Vagina (tissue), 2 donors: ENCODE measurements at regions not wholly inside any gene's neighbourhood (a gene's known extent, or its start where the extent isn't known, plus 50 kb on each side); places are given as distances from the start of the nearest gene placed in this dataset.

ENCODE experiments used
- POLR2A ChIP-seq, 2 donors: fragments of 450-650 bp; IDR thresholded peaks; one replicate each; pipeline ENCODE4 v1.6.1; 2017; ENCODE audit warnings: antibody characterized with exemption in 2 of 2, mild to moderate bottlenecking in 2 of 2, moderate library complexity in 2 of 2
- POLR2AphosphoS5 ChIP-seq, 2 donors: sonication (generic); formaldehyde crosslinking; IDR thresholded peaks; one replicate each; pipeline ENCODE4 v1.9.0; 2017; ENCODE audit warnings: antibody characterized with exemption in 2 of 2, mild to moderate bottlenecking in 2 of 2, low read depth in 1 of 2; ENCODE audit not compliant: insufficient read depth in 1 of 2
- TF ChIP-seq, protein P1 (sequence below), 3 experiments: fragments of 450-650 bp in 2 of 3; fragments of 200-600 bp in 1 of 3; sonication (generic) in 1 of 3; IDR thresholded peaks; one replicate each; pipeline ENCODE4 v1.5.1; 2017 to 2019; ENCODE audit warnings: antibody characterized with exemption in 3 of 3, mild to moderate bottlenecking in 2 of 3, moderate library complexity in 2 of 3

DNA sequence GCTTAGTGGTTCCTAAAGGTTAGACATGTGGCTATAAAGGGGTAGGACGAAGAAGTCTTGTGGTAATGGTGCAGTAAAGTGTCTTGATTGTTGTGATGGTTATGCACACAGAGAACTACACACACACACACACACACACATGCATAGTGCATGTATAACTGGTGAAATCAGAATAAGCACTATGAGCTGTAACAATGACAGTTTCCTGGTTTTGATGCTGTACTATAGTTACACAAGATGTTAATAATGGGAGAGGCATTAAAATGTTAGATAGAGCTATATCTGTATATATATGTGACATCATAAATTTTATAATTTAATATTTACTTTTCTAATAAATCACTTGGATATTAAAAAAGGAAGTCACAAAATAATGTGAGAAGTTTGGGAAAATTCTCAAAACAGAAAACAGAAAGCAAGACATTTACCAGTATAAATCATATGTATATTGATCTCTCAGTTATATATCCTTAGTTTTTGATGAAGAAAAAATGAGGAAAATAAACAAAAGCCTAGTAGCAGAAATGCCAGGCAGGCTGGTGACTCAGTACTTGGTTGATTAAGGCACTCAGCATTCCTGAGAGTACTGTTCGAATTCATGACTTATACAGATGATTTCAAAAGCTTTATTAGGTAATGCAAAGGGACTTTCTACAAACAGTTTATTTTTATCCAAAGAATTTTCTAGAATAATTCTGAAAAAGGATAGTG lies 350.5 kb upstream of the DAB2 start:
- TF ChIP-seq, protein P1, sequence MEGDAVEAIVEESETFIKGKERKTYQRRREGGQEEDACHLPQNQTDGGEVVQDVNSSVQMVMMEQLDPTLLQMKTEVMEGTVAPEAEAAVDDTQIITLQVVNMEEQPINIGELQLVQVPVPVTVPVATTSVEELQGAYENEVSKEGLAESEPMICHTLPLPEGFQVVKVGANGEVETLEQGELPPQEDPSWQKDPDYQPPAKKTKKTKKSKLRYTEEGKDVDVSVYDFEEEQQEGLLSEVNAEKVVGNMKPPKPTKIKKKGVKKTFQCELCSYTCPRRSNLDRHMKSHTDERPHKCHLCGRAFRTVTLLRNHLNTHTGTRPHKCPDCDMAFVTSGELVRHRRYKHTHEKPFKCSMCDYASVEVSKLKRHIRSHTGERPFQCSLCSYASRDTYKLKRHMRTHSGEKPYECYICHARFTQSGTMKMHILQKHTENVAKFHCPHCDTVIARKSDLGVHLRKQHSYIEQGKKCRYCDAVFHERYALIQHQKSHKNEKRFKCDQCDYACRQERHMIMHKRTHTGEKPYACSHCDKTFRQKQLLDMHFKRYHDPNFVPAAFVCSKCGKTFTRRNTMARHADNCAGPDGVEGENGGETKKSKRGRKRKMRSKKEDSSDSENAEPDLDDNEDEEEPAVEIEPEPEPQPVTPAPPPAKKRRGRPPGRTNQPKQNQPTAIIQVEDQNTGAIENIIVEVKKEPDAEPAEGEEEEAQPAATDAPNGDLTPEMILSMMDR (IDR thresholded peaks at IDR 0.05), result no peak
- TF ChIP-seq POLR2AphosphoS5 (IDR thresholded peaks at IDR 0.05; ENCODE audit: insufficient read depth in 1 of 2, low read depth in 1 of 2) (no peak), POLR2A (IDR thresholded peaks at IDR 0.05) (no peak)
